ENCODE measurements at regions not wholly inside any gene's neighbourhood (a gene's known extent, or its start where the extent isn't known, plus 50 kb on each side); places are given as distances from the start of the nearest gene placed in this dataset.

- TF ChIP-seq CTCF (IDR thresholded peaks at IDR 0.05; ENCODE audit: low read depth, low read length, missing input control), result no peak
- TF ChIP-seq MAX (IDR thresholded peaks at IDR 0.05), result no peak
- TF ChIP-seq YY1 (IDR thresholded peaks at IDR 0.05), result no peak
- TF ChIP-seq ATF3 (IDR thresholded peaks at IDR 0.05), result no peak
- TF ChIP-seq NR2F2 (IDR thresholded peaks at IDR 0.05), result no peak
- no peak for TF ChIP-seq GABPA (IDR thresholded peaks at IDR 0.05 in 1 of 2, conservative IDR thresholded peaks at IDR 0.05 in 1 of 2)
- no peak for TF ChIP-seq FOXA2 (IDR thresholded peaks at IDR 0.05)
- TF ChIP-seq RAD21 (IDR thresholded peaks at IDR 0.05), result no peak
- TF ChIP-seq TAF1 (conservative IDR thresholded peaks at IDR 0.05), result no peak
- no peak for TF ChIP-seq REST (IDR thresholded peaks at IDR 0.05)
- TF ChIP-seq EGR1 (IDR thresholded peaks at IDR 0.05; ENCODE audit: low read depth in 2 of 2), result no peak
- no peak for TF ChIP-seq JUND (IDR thresholded peaks at IDR 0.05)
- TF ChIP-seq, protein P1, sequence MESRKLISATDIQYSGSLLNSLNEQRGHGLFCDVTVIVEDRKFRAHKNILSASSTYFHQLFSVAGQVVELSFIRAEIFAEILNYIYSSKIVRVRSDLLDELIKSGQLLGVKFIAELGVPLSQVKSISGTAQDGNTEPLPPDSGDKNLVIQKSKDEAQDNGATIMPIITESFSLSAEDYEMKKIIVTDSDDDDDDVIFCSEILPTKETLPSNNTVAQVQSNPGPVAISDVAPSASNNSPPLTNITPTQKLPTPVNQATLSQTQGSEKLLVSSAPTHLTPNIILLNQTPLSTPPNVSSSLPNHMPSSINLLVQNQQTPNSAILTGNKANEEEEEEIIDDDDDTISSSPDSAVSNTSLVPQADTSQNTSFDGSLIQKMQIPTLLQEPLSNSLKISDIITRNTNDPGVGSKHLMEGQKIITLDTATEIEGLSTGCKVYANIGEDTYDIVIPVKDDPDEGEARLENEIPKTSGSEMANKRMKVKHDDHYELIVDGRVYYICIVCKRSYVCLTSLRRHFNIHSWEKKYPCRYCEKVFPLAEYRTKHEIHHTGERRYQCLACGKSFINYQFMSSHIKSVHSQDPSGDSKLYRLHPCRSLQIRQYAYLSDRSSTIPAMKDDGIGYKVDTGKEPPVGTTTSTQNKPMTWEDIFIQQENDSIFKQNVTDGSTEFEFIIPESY (IDR thresholded peaks at IDR 0.05), result no peak
- TF ChIP-seq HNF4G (IDR thresholded peaks at IDR 0.05), result no peak
Measured at GRCh38 chr9:111276431-111277128, 53.4 kb downstream of the OR2K2 start.

Measured in liver (tissue), 3 donors.